Dermis blood vessel endothelial cell (primary cell): ENCODE measurements at regions not wholly inside any gene's neighbourhood (a gene's known extent, or its start where the extent isn't known, plus 50 kb on each side); places are given as distances from the start of the nearest gene placed in this dataset.
A peak's percentile ranks its signal among the peaks of the same experiment; 100 is the strongest.
"Not testable (repeated sequence)": the region's sequence is repeated elsewhere in the genome, so short reads cannot be mapped to it uniquely, and the experiment has no call there.

Experiments
- DNase-seq: peaks from one replicate; pipeline ENCODE4 v3.0.0; 2010

GRCh38 chrX:151042842-151043241 is 59.7 kb downstream of the HMGB3 start:
- no peak for DNase-seq

GRCh38 chrX:151066373-151066772 is 83.2 kb downstream of the HMGB3 start:
- DNase-seq: not testable (repeated sequence)

- DNase-seq: no peak
These were observed 90.6 kb downstream of the HMGB3 start for GRCh38 chrX:151073767-151074166.

GRCh38 chrX:151081016-151081415 is 95.4 kb upstream of the GPR50 start:
- DNase-seq: no peak

GRCh38 chrX:151082077-151082948 is 94.1 kb upstream of the GPR50 start:
- DNase-seq: peak; percentile 61

- no peak for DNase-seq
These were observed 91.9 kb upstream of the GPR50 start for GRCh38 chrX:151084454-151084853.

GRCh38 chrX:151085207-151085606 is 91.2 kb upstream of the GPR50 start:
- no peak for DNase-seq

- DNase-seq: no peak
These were observed 88.2 kb upstream of the GPR50 start for GRCh38 chrX:151088221-151088620.

GRCh38 chrX:151099001-151099400 is 77.4 kb upstream of the GPR50 start:
- no peak for DNase-seq

GRCh38 chrX:151100799-151101198 is 75.6 kb upstream of the GPR50 start:
- no peak for DNase-seq

- not testable (repeated sequence) for DNase-seq
These were observed 63.2 kb upstream of the GPR50 start for GRCh38 chrX:151113200-151113599.
